Neuronal stem cell (in vitro differentiated cells): ENCODE measurements at regions not wholly inside any gene's neighbourhood (a gene's known extent, or its start where the extent isn't known, plus 50 kb on each side); places are given as distances from the start of the nearest gene placed in this dataset.

Source experiments
- DNase-seq: peaks from one replicate; pipeline ENCODE4 v3.0.0-alpha.2; 2013; ENCODE audit warnings: low spot score
- H2AFZ ChIP-seq: one replicate; pipeline ENCODE4 v1.6.1; 2013; ENCODE audit warnings: mild to moderate bottlenecking, low read length, inconsistent platforms
- H2AK5ac ChIP-seq: 2 replicates; pipeline ENCODE4 v1.6.1; 2013; ENCODE audit warnings: low read depth, mild to moderate bottlenecking, inconsistent platforms, low read length, moderate library complexity, mixed read lengths
- H2BK120ac ChIP-seq: 2 replicates; pipeline ENCODE4 v1.6.1; 2013; ENCODE audit warnings: low read depth, mild to moderate bottlenecking, inconsistent platforms, low read length, moderate library complexity, mixed read lengths
- H2BK12ac ChIP-seq: one replicate; pipeline ENCODE4 v1.6.1; 2013; ENCODE audit warnings: low read length, inconsistent platforms
- H2BK15ac ChIP-seq: 2 replicates; pipeline ENCODE4 v1.6.1; 2013; ENCODE audit warnings: mild to moderate bottlenecking, low read length, inconsistent platforms, mixed read lengths
- H2BK5ac ChIP-seq: one replicate; pipeline ENCODE4 v1.6.1; 2013; ENCODE audit warnings: inconsistent platforms, mild to moderate bottlenecking, low read length, moderate library complexity
- H3K14ac ChIP-seq: one replicate; pipeline ENCODE4 v1.6.1; 2013; ENCODE audit warnings: low read length, inconsistent platforms
- H3K18ac ChIP-seq: 2 replicates; pipeline ENCODE4 v1.6.1; 2013; ENCODE audit warnings: low read length, inconsistent platforms
- H3K23ac ChIP-seq: 2 replicates; pipeline ENCODE4 v1.6.1; 2013; ENCODE audit warnings: low read depth, mild to moderate bottlenecking, mixed read lengths, low read length, inconsistent platforms; ENCODE audit not compliant: poor library complexity
- H3K27ac ChIP-seq: replicated peaks from 3 replicates; pipeline ENCODE4 v1.5.1; 2013; ENCODE audit warnings: low read length, inconsistent platforms
- H3K27me3 ChIP-seq, 3 experiments: 2 replicates each; pipeline ENCODE4 v1.6.1; 2013; ENCODE audit warnings: low read length in 3 of 3, mild to moderate bottlenecking in 2 of 3, inconsistent platforms in 1 of 3, low read depth in 1 of 3, mixed read lengths in 1 of 3, moderate library complexity in 1 of 3; ENCODE audit not compliant: control insufficient read depth in 3 of 3, insufficient read depth in 3 of 3
- H3K36me3 ChIP-seq, 2 donors: replicated peaks in 1 of 2; 2 replicates each; pipeline ENCODE4 v1.6.1; 2013; ENCODE audit warnings: low read length in 2 of 2; ENCODE audit not compliant: control insufficient read depth in 2 of 2, insufficient read depth in 2 of 2
- H3K4ac ChIP-seq: 2 replicates; pipeline ENCODE4 v1.6.1; 2013; ENCODE audit warnings: inconsistent platforms, mild to moderate bottlenecking, low read length, moderate library complexity
- H3K4me1 ChIP-seq, 2 donors: 1 replicate in 1 of 2; 2 replicates in 1 of 2; pipeline ENCODE4 v1.6.1; 2013; ENCODE audit warnings: low read length in 2 of 2, low read depth in 1 of 2; ENCODE audit not compliant: control insufficient read depth in 2 of 2, insufficient read depth in 1 of 2
- H3K4me2 ChIP-seq: one replicate; pipeline ENCODE4 v1.6.1; 2013; ENCODE audit warnings: mild to moderate bottlenecking, low read length, inconsistent platforms; ENCODE audit not compliant: insufficient read depth, poor library complexity, severe bottlenecking
- H3K4me3 ChIP-seq, 2 donors: 2 replicates each; pipeline ENCODE4 v1.5.1; 2013; ENCODE audit warnings: low read length in 2 of 2, mild to moderate bottlenecking in 2 of 2, inconsistent platforms in 1 of 2, moderate library complexity in 1 of 2
- H3K79me1 ChIP-seq: one replicate; pipeline ENCODE4 v1.6.1; 2013; ENCODE audit warnings: low read depth, mild to moderate bottlenecking, inconsistent platforms, low read length, moderate library complexity
- H3K9ac ChIP-seq: one replicate; pipeline ENCODE4 v1.6.1; 2013; ENCODE audit warnings: mild to moderate bottlenecking, low read depth, low read length, inconsistent platforms; ENCODE audit not compliant: poor library complexity
- H3K9me3 ChIP-seq, 2 donors: replicated peaks in 1 of 2; 2 replicates each; pipeline versions ENCODE3 to v1.6.1; 2013; ENCODE audit warnings: low read length in 2 of 2, mild to moderate bottlenecking in 2 of 2, inconsistent platforms in 1 of 2, low read depth in 1 of 2, mixed read lengths in 1 of 2, moderate library complexity in 1 of 2; ENCODE audit not compliant: control insufficient read depth in 2 of 2, insufficient read depth in 1 of 2
- H4K8ac ChIP-seq: one replicate; pipeline ENCODE4 v1.6.1; 2013; ENCODE audit warnings: low read depth, mild to moderate bottlenecking, inconsistent platforms, low read length, moderate library complexity
- H4K91ac ChIP-seq: one replicate; pipeline ENCODE4 v1.6.1; 2013; ENCODE audit warnings: low read length, low read depth, mild to moderate bottlenecking, inconsistent platforms; ENCODE audit not compliant: poor library complexity
- WGBS, 2 donors: extraction: QIAGEN DNeasy Blood & Tissue Kit; methylation state at CpG; one replicate each; pipeline ENCODE4 v1.1.7; 2013; ENCODE audit warnings: missing lambda C conversion rate in 2 of 2, mixed read lengths in 1 of 2; ENCODE audit not compliant: insufficient read length in 2 of 2, insufficient replicate concordance in 1 of 2; ENCODE audit errors: extremely low coverage in 2 of 2; 5-methylcytosine and 5-hydroxymethylcytosine counted together

- no peak for DNase-seq
- H3K4me1 ChIP-seq: no peaks in the 10 kb centered on the region
- H3K23ac ChIP-seq: no peak overlapping the region
- H3K36me3 ChIP-seq: no peaks in the 10 kb centered on the region
- H3K4me3 ChIP-seq: no peak overlapping the region
- H3K27me3 ChIP-seq: no peaks in the 10 kb centered on the region
- H2BK15ac ChIP-seq: no peak overlapping the region
- no peaks in the 10 kb centered on the region for H3K9me3 ChIP-seq
- H3K18ac ChIP-seq: no peak overlapping the region
- H3K79me1 ChIP-seq: no peaks in the 10 kb centered on the region
- no peak overlapping the region for H3K27ac ChIP-seq
- no peak overlapping the region for H4K91ac ChIP-seq
- no peak overlapping the region for H3K4me2 ChIP-seq
- no peak overlapping the region for H3K9ac ChIP-seq
- no peak overlapping the region for H2BK5ac ChIP-seq
- no peak overlapping the region for H3K4ac ChIP-seq
- H2AFZ ChIP-seq: no peak overlapping the region
- H2BK12ac ChIP-seq: no peak overlapping the region
- H4K8ac ChIP-seq: no peak overlapping the region
- H3K14ac ChIP-seq: no peak overlapping the region
- no peak overlapping the region for H2AK5ac ChIP-seq
- no peak overlapping the region for H2BK120ac ChIP-seq
Measured at GRCh38 chr4:167290678-167291077, 56.4 kb upstream of the SPOCK3 start.

GRCh38 chr4:167308876-167309275 is 74.6 kb upstream of the SPOCK3 start:
- H3K27me3 ChIP-seq: no peaks in the 10 kb centered on the region
- H2BK120ac ChIP-seq: no peak overlapping the region
- DNase-seq: no peak
- H3K36me3 ChIP-seq: no peaks in the 10 kb centered on the region
- H3K23ac ChIP-seq: no peak overlapping the region
- no peaks in the 10 kb centered on the region for H3K79me1 ChIP-seq
- no peak overlapping the region for H3K4me2 ChIP-seq
- H3K4me3 ChIP-seq: no peak overlapping the region
- H3K4ac ChIP-seq: no peak overlapping the region
- H3K14ac ChIP-seq: no peak overlapping the region
- no CpG with 5 or more reads among the region's 2 CpGs for WGBS, 2 donors
- no peak overlapping the region for H2BK12ac ChIP-seq
- no peak overlapping the region for H3K27ac ChIP-seq
- H2BK15ac ChIP-seq: no peak overlapping the region
- H3K18ac ChIP-seq: no peak overlapping the region
- no peak overlapping the region for H4K8ac ChIP-seq
- no peak overlapping the region for H3K9ac ChIP-seq
- H2AFZ ChIP-seq: no peak overlapping the region
- no peaks in the 10 kb centered on the region for H3K4me1 ChIP-seq
- no peak overlapping the region for H2AK5ac ChIP-seq
- no peak overlapping the region for H2BK5ac ChIP-seq
- H4K91ac ChIP-seq: no peak overlapping the region
- H3K9me3 ChIP-seq: no peaks in the 10 kb centered on the region

DNA sequence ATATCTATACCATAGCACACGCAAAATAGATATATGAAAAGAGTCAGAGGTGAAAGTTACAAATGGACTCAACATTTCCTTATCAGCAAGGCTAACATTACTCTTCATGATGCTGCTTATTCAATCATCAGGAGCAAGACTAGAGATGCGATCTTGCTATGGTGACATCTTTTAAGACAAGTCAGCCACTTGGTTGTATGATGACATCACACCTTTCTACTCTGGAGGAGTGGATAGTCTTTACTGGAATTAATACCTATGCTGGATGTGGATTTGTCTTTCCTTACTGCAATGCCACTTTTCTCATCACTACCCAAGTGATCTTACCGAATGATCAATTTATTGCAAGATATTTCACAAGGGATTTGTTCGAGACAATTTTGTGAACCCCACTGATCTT is 87.0 kb upstream of the SPOCK3 start:
- Histone ChIP-seq H3K4me2 (no peak overlapping the region), H3K9ac (no peak overlapping the region), H2AFZ (no peak overlapping the region), H3K36me3 (no peaks in the 10 kb centered on the region), H3K27me3 (no peaks in the 10 kb centered on the region), H4K91ac (no peak overlapping the region), H3K27ac (no peak overlapping the region), H2BK15ac (no peak overlapping the region), H3K23ac (no peak overlapping the region), H3K14ac (no peak overlapping the region), H3K4me1 (no peaks in the 10 kb centered on the region), H2BK12ac (no peak overlapping the region), H3K4me3 (no peak overlapping the region), H3K9me3 (no peaks in the 10 kb centered on the region), H3K79me1 (no peaks in the 10 kb centered on the region), H2AK5ac (no peak overlapping the region), H2BK120ac (no peak overlapping the region), H3K18ac (no peak overlapping the region), H2BK5ac (no peak overlapping the region), H4K8ac (no peak overlapping the region), H3K4ac (no peak overlapping the region)
- WGBS, 2 donors: no CpG with 5 or more reads among the region's 4 CpGs
- no peak for DNase-seq

DNA sequence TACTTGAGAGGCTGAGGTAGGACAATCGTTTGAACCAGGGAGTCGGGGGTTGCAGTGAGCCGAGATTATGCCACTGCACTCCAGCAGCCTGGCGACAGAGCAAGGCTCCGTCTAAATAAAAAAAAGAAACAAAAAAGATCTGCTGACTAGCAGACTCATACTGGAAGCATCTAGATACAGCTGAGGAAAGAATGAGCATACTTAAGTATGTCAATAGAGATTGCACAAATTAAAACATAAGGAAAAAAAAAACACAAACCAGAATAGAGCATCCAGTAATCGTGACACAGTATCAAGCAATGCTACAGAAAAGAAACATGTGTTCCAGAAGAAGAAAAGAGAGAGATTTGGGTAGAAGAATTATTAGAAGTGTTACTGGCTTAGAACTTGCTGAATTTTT is 105.5 kb upstream of the SPOCK3 start:
- Histone ChIP-seq H3K4me3 (no peak overlapping the region), H3K4me1 (no peaks in the 10 kb centered on the region), H3K14ac (no peak overlapping the region), H2BK15ac (no peak overlapping the region), H2BK12ac (no peak overlapping the region), H3K27me3 (no peaks in the 10 kb centered on the region), H2BK120ac (no peak overlapping the region), H4K91ac (no peak overlapping the region), H2BK5ac (no peak overlapping the region), H3K36me3 (no peaks in the 10 kb centered on the region), H3K4ac (no peak overlapping the region), H3K27ac (no peak overlapping the region), H3K9ac (no peak overlapping the region), H3K23ac (no peak overlapping the region), H3K18ac (no peak overlapping the region), H2AFZ (no peak overlapping the region), H4K8ac (no peak overlapping the region), H3K79me1 (no peaks in the 10 kb centered on the region), H2AK5ac (no peak overlapping the region), H3K9me3 (no peaks in the 10 kb centered on the region), H3K4me2 (no peak overlapping the region)
- no peak for DNase-seq
- no CpG with 5 or more reads among the region's 6 CpGs for WGBS, 2 donors
